ENCODE measurements at regions not wholly inside any gene's neighbourhood (a gene's known extent, or its start where the extent isn't known, plus 50 kb on each side); places are given as distances from the start of the nearest gene placed in this dataset.
A peak's percentile ranks its signal among the peaks of the same experiment; 100 is the strongest.

GRCh38 chr14:31934767-31935266 is 142.3 kb upstream of the ARHGAP5 start:
- no peaks in the 10 kb centered on the region for H3K79me2 ChIP-seq (ENCODE audit: low read length)
- H3K27me3 ChIP-seq (ENCODE audit: low read depth, low read length), result no peaks in the 10 kb centered on the region

DNA sequence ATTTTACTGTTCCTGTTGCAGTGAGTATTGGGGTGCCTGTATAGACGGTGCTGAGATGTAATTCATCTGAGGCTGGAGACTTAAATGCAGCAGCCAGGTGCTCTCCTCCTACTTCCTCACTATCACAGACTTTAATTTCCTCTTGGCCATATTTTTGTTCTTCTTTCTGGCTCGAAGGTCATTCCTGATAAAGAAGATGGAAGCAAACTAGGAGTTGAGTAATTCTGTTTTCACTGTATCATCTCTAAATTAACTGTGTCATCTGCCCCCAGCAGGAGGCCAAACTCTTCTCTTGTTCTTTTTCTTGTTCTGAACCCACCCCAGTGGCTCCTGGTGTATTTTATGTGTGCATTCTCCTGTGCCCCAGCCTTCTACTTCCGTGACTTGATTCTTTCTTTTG is 141.7 kb upstream of the ARHGAP5 start:
- H3K36me3 ChIP-seq (replicated peaks; ENCODE audit: low read depth, low read length), result no peaks in the 10 kb centered on the region
- 0 out of 2 replicates have a peak overlapping the region, but pooled peaks have one; percentile 4 for H3K4me2 ChIP-seq (ENCODE audit: low read length)
- peaks cover 19% of the 10 kb centered on the region for H3K4me1 ChIP-seq (ENCODE audit: low read length)
- no peak overlapping the region for H3K27ac ChIP-seq (ENCODE audit: low read length)
- TF ChIP-seq, protein P1, sequence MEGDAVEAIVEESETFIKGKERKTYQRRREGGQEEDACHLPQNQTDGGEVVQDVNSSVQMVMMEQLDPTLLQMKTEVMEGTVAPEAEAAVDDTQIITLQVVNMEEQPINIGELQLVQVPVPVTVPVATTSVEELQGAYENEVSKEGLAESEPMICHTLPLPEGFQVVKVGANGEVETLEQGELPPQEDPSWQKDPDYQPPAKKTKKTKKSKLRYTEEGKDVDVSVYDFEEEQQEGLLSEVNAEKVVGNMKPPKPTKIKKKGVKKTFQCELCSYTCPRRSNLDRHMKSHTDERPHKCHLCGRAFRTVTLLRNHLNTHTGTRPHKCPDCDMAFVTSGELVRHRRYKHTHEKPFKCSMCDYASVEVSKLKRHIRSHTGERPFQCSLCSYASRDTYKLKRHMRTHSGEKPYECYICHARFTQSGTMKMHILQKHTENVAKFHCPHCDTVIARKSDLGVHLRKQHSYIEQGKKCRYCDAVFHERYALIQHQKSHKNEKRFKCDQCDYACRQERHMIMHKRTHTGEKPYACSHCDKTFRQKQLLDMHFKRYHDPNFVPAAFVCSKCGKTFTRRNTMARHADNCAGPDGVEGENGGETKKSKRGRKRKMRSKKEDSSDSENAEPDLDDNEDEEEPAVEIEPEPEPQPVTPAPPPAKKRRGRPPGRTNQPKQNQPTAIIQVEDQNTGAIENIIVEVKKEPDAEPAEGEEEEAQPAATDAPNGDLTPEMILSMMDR (IDR thresholded peaks at IDR 0.05; ENCODE audit: low read depth, low read length), result no peak
- no peak for TF ChIP-seq EZH2phosphoT487 (IDR thresholded peaks at IDR 0.05; ENCODE audit: low read depth)
- H3K9me3 ChIP-seq (ENCODE audit: insufficient read depth, low read length), result no peaks in the 10 kb centered on the region
- H3K4me3 ChIP-seq (ENCODE audit: low read length), result no peak overlapping the region
- no peak overlapping the region for H3K9ac ChIP-seq (ENCODE audit: low read length)
- no peaks in the 10 kb centered on the region for H4K20me1 ChIP-seq (ENCODE audit: insufficient read depth, low read length)
- H3K27me3 ChIP-seq (ENCODE audit: low read depth, low read length), result no peaks in the 10 kb centered on the region
- H2AFZ ChIP-seq (ENCODE audit: low read depth, low read length), result no peak overlapping the region
- no peaks in the 10 kb centered on the region for H3K79me2 ChIP-seq (ENCODE audit: low read length)

More at GRCh38 chr14:31934767-31935266, 142.3 kb upstream of the ARHGAP5 start:
- no peak overlapping the region for H3K9ac ChIP-seq (ENCODE audit: low read length)
- H3K4me1 ChIP-seq (ENCODE audit: low read length), result peaks cover 19% of the 10 kb centered on the region
- H4K20me1 ChIP-seq (ENCODE audit: insufficient read depth, low read length), result no peaks in the 10 kb centered on the region
- no peak overlapping the region for H3K27ac ChIP-seq (ENCODE audit: low read length)
- 0 out of 2 replicates have a peak overlapping the region, but pooled peaks have one; percentile 4 for H3K4me2 ChIP-seq (ENCODE audit: low read length)
- H3K36me3 ChIP-seq (replicated peaks; ENCODE audit: low read depth, low read length), result no peaks in the 10 kb centered on the region
- TF ChIP-seq EZH2phosphoT487 (IDR thresholded peaks at IDR 0.05; ENCODE audit: low read depth), result no peak
- TF ChIP-seq, protein P1 (IDR thresholded peaks at IDR 0.05; ENCODE audit: low read depth, low read length), result peak; percentile 57
- H3K9me3 ChIP-seq (ENCODE audit: insufficient read depth, low read length), result no peaks in the 10 kb centered on the region
- H3K4me3 ChIP-seq (ENCODE audit: low read length), result no peak overlapping the region
- no peak overlapping the region for H2AFZ ChIP-seq (ENCODE audit: low read depth, low read length)

DNA sequence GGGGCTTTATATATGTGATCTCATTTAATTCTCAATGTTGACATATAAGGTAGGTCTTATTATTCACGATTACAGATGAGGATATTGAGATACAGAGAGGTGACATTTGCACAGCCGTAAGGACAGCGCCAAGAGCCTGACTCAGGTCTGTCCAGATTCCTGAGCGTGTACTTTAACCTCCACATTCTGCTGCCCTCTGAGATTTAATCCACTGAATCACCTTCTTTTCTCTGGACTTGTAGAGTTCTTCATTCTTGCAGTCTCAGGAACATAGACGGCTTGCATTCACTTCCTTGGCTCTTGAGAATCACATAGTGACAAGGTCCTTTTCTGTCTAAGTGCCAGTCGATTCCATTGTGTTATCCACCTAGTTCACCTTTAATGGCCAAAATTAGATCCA is 141.0 kb upstream of the ARHGAP5 start:
- Histone ChIP-seq H4K20me1 (ENCODE audit: insufficient read depth, low read length) (no peaks in the 10 kb centered on the region), H3K4me1 (ENCODE audit: low read length) (peaks cover 19% of the 10 kb centered on the region), H3K4me3 (ENCODE audit: low read length) (no peak overlapping the region), H3K79me2 (ENCODE audit: low read length) (no peaks in the 10 kb centered on the region), H3K27me3 (ENCODE audit: low read depth, low read length) (no peaks in the 10 kb centered on the region), H3K27ac (ENCODE audit: low read length) (no peak overlapping the region), H3K9me3 (ENCODE audit: insufficient read depth, low read length) (no peaks in the 10 kb centered on the region), H3K9ac (ENCODE audit: low read length) (no peak overlapping the region), H2AFZ (ENCODE audit: low read depth, low read length) (no peak overlapping the region), H3K36me3 (replicated peaks; ENCODE audit: low read depth, low read length) (no peaks in the 10 kb centered on the region), H3K4me2 (ENCODE audit: low read length) (no peak overlapping the region)
- TF ChIP-seq EZH2phosphoT487 (IDR thresholded peaks at IDR 0.05; ENCODE audit: low read depth), result no peak
- TF ChIP-seq, protein P1 (IDR thresholded peaks at IDR 0.05; ENCODE audit: low read depth, low read length), result no peak

DNA sequence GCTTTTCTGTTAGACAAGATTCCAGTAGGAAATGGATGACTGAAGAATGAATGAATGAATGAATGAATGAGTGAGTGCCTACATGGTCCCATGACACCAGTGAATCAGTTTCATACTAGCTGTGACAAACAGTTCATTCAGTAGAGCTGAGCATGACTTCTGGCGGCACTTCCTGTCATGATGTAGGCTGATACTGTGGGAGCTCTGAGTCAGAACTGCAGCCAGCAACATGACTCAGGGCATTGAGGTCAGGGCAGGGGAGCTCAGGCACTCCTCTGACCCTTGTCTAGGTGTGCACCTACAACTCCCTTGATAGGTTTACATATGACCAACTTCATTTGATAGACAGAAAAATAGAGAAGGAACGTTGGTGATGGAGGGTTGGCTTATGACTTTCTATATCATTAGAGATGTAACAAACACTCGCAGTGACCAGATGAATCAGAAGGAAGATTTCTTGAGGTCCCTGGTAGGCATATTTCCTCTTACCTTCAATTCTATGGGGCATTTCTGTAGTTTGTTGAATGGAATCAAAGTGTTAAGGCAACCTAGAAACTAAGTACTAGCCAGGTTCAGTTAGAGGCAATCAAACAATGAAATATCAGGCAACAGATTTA is 139.3 kb upstream of the ARHGAP5 start:
- no peaks in the 10 kb centered on the region for H3K9me3 ChIP-seq (ENCODE audit: insufficient read depth, low read length)
- H3K79me2 ChIP-seq (ENCODE audit: low read length), result no peaks in the 10 kb centered on the region
- no peaks in the 10 kb centered on the region for H4K20me1 ChIP-seq (ENCODE audit: insufficient read depth, low read length)
- TF ChIP-seq EZH2phosphoT487 (IDR thresholded peaks at IDR 0.05; ENCODE audit: low read depth), result no peak
- TF ChIP-seq, protein P1 (IDR thresholded peaks at IDR 0.05; ENCODE audit: low read depth, low read length), result no peak
- no peak overlapping the region for H3K27ac ChIP-seq (ENCODE audit: low read length)
- H3K36me3 ChIP-seq (replicated peaks; ENCODE audit: low read depth, low read length), result no peaks in the 10 kb centered on the region
- peaks cover 19% of the 10 kb centered on the region for H3K4me1 ChIP-seq (ENCODE audit: low read length)
- H2AFZ ChIP-seq (ENCODE audit: low read depth, low read length), result peak overlapping the region; percentile 35
- H3K9ac ChIP-seq (ENCODE audit: low read length), result no peak overlapping the region
- peak overlapping the region; percentile 31 for H3K4me2 ChIP-seq (ENCODE audit: low read length)
- no peak overlapping the region for H3K4me3 ChIP-seq (ENCODE audit: low read length)
- no peaks in the 10 kb centered on the region for H3K27me3 ChIP-seq (ENCODE audit: low read depth, low read length)

Data from OCI-LY3 (cell line).